HG02885 (cell line): ENCODE measurements at regions not wholly inside any gene's neighbourhood (a gene's known extent, or its start where the extent isn't known, plus 50 kb on each side); places are given as distances from the start of the nearest gene placed in this dataset.
"Not testable (repeated sequence)": the region's sequence is repeated elsewhere in the genome, so short reads cannot be mapped to it uniquely, and the experiment has no call there.

ENCODE experiments used
- ATAC-seq: cut with Tn5 transposase; IDR thresholded peaks from one replicate; pipeline ENCODE4 v1.9.1; 2021; ENCODE audit warnings: mild to moderate bottlenecking; ENCODE audit not compliant: unreplicated experiment, poor library complexity

- no peak for ATAC-seq
Observed at GRCh38 chr2:190005513-190005912, 57.0 kb downstream of the MSTN start.

GRCh38 chr2:189999661-190000060 lies 62.9 kb downstream of the MSTN start:
- no peak for ATAC-seq

DNA sequence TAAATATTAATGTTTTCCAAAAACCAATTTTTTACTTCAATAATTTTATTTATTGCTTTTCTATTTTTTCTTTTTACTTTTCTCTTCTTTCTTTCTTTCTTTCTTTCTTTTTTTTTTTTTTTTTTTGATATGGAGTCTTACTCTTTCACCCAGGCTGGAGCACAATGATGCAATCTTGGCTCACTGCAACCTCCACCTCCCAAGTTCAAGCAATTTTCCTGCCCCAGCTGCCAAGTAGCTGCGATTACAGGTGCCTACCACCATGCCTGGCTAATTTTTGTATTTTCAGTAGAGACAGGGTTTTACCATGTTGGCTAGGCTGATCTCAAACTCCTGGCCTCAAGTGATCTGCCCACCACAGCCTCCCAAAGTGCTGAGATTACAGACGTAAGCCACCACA lies 63.9 kb downstream of the MSTN start:
- ATAC-seq: not testable (repeated sequence)

- ATAC-seq: no peak
Observed at GRCh38 chr2:189997016-189997415, 65.5 kb downstream of the MSTN start.

- ATAC-seq: no peak
Observed at GRCh38 chr2:189995679-189996078, 66.8 kb downstream of the MSTN start.

- ATAC-seq: no peak
Observed at GRCh38 chr2:189982780-189983394, 79.6 kb downstream of the MSTN start.

- ATAC-seq: no peak
Observed at GRCh38 chr2:189982087-189982486, 80.4 kb downstream of the MSTN start.

DNA sequence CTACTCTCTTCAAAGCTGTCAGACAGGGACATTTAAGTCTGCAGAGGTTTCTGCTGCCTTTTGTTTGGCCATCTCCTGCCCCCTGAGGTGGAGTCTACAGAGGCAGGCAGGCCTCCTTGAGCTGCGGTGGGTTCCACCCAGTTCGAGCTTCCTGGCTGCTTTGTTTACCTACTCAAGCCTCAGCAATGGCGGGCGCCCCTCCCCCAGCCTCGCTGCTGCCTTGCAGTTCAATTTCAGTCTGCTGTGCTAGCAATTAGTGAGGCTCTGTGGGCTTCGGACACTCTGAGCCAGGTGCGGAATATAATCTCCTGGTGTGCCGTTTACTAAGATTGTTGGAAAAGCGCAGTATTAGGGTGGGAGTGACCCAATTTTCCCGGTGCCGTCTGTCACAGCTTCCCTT lies 86.0 kb downstream of the MSTN start:
- not testable (repeated sequence) for ATAC-seq

GRCh38 chr2:189960346-189960745 lies 102.2 kb downstream of the MSTN start:
- ATAC-seq: no peak

DNA sequence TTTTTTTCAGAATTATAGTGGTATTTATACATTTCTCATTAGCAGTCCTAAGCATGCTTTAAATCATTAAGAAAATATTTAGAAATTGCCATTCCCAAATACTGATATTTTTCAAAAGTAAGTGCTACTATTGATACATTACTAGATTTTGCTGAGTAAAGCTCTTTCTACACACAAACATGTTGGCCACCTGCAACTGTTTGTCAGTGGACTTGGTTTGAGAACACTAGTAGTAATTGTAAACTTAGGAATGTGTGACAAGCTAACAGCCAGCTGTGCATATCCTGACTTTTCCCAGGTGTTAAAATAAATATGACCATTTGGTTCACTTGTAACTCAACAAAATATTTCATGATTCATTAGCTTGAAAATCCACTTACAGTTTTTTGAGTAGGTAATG lies 103.1 kb downstream of the MSTN start:
- no peak for ATAC-seq

DNA sequence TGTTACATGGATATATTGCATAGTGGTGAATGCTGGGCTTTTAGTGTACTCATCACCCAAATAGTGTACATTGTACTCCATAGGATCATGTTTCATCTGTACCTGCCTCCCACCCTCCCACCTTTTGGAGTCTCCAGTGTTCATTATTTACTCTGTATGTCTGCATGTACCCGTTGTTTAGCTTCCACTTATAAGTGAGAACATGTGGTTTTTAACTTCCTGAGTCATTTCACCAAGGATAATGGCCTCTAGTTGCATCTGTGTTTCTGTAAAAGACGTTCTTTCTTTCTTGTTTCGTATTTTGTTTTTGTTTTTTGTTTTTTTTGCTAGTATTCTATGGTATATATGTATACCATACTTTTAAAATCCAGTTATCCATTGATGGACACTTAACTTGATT lies 107.5 kb downstream of the MSTN start:
- no peak for ATAC-seq

- peak; percentile 89 for ATAC-seq
Observed at GRCh38 chr2:189952536-189953109, 109.9 kb downstream of the MSTN start.

GRCh38 chr2:189951791-189952535 lies 110.6 kb downstream of the MSTN start:
- peak; percentile 53 for ATAC-seq

DNA sequence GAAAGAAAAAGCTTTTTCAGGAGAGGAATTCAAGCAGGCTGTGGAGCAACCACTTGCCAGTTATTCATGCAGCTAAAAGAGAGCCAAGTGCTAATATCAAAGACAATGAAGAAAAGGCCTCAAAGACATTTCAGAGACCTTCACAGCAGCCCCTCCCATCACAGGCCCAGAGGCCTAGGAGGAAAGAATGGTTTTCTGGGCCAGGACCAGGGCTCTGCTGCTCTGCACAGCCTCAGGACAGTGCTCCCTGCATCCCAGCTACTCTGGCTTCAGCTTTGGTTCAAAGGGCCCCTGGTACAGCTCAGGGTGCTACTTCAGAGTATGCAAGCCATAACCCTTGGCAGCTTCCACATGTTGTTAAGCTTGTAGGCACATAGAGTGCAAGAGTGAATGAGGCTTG lies 119.5 kb downstream of the MSTN start:
- no peak for ATAC-seq

- no peak for ATAC-seq
Observed at GRCh38 chr2:189940913-189941312, 121.6 kb downstream of the MSTN start.

- no peak for ATAC-seq
Observed at GRCh38 chr2:189937691-189938090, 124.8 kb downstream of the MSTN start.

DNA sequence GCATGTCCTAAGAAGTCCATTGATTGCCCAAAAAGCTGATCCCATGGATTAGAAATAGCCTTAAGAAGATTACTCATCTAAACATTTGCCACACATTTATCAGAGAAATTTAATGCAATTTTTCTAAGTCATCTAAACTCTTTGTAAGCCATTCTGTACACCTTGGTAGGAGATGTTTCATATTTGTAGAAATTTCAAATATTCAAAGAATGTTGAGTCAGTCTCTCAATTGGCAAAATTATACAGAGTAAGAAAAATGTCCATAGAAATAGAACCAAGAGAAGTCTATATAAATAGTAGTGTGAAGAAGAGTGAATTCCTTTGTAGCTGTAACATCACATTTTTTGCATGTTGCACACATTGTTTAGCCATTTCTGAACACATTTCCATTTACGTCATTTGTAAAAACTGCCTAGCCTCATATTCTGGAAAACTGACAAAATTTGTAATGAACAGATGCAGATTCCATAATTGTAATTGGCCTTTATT lies 128.6 kb downstream of the MSTN start:
- no peak for ATAC-seq

DNA sequence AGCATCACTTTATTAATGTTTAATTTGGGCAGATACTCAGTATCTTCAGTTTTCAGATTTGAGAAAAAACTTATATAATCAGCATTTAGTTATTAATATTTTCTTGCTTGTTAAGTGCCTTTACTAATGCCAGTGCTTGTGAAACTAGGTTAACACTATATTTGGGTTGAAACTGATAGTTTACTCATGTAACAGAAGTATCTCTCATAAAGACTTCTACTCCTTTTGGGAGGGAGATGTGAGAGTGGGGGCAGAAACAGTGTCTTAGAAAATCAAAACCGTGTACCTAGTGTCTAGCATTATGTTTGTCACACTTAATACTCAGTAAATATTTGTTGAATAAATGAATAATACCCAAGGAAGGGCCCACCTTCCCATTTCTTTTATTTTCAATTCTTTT lies 129.5 kb downstream of the MSTN start:
- ATAC-seq: peak; percentile 97

DNA sequence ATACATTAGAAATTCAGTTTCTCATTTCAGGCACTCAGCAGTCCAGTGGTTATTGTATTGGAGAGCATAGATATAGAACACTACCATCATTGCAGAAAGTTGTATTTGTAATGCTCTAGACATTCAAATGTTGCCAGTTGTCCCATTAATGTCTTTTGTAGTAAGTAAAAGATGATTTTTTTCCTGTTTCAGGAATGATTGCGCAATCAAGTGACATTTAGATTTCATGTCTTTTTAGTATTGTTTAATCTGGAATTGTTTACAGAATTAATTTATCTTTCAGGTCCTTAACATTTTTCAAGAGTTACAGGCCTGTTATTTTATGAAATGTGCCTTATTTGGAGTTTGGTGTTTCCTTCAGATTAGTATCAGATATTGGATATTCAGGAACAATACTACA lies 134.7 kb downstream of the MSTN start:
- ATAC-seq: no peak
